ENCODE measurements at regions not wholly inside any gene's neighbourhood (a gene's known extent, or its start where the extent isn't known, plus 50 kb on each side); places are given as distances from the start of the nearest gene placed in this dataset.

- in situ Hi-C loops (cut with HindIII; ENCODE audit: low sequenced_read_pairs), result no loop called here
Observed at GRCh38 chr5:155394727-155395126, 381.2 kb downstream of the KIF4B start.

- in situ Hi-C loops (cut with HindIII; ENCODE audit: low sequenced_read_pairs), result no loop called here
Observed at GRCh38 chr5:155402927-155403640, 389.5 kb downstream of the KIF4B start.

GRCh38 chr5:155406815-155407214 is 393.3 kb downstream of the KIF4B start:
- in situ Hi-C loops (cut with HindIII; ENCODE audit: low sequenced_read_pairs), result no loop called here

GRCh38 chr5:155408465-155408864 is 394.9 kb downstream of the KIF4B start:
- in situ Hi-C loops (cut with HindIII; ENCODE audit: low sequenced_read_pairs), result no loop called here

- in situ Hi-C loops (cut with HindIII; ENCODE audit: low sequenced_read_pairs), result no loop called here
Observed at GRCh38 chr5:155416765-155417164, 403.2 kb downstream of the KIF4B start.

- in situ Hi-C loops (cut with HindIII; ENCODE audit: low sequenced_read_pairs), result no loop called here
Observed at GRCh38 chr5:155418960-155419579, 405.5 kb downstream of the KIF4B start.

GRCh38 chr5:155430192-155430591 is 416.6 kb downstream of the KIF4B start:
- in situ Hi-C loops (cut with HindIII; ENCODE audit: low sequenced_read_pairs), result no loop called here

GRCh38 chr5:155434267-155434666 is 420.7 kb downstream of the KIF4B start:
- in situ Hi-C loops (cut with HindIII; ENCODE audit: low sequenced_read_pairs), result no loop called here

- in situ Hi-C loops (cut with HindIII; ENCODE audit: low sequenced_read_pairs), result no loop called here
Observed at GRCh38 chr5:155434681-155435080, 421.1 kb downstream of the KIF4B start.

GRCh38 chr5:155441849-155442248 is 428.3 kb downstream of the KIF4B start:
- in situ Hi-C loops (cut with HindIII; ENCODE audit: low sequenced_read_pairs), result no loop called here

- in situ Hi-C loops (cut with HindIII; ENCODE audit: low sequenced_read_pairs), result no loop called here
Observed at GRCh38 chr5:155451106-155451505, 437.6 kb downstream of the KIF4B start.

GRCh38 chr5:155455791-155456514 is 442.4 kb downstream of the KIF4B start:
- in situ Hi-C loops (cut with HindIII; ENCODE audit: low sequenced_read_pairs), result no loop called here

GRCh38 chr5:155459889-155460500 is 446.4 kb downstream of the KIF4B start:
- in situ Hi-C loops (cut with HindIII; ENCODE audit: low sequenced_read_pairs), result no loop called here

- in situ Hi-C loops (cut with HindIII; ENCODE audit: low sequenced_read_pairs), result no loop called here
Observed at GRCh38 chr5:155460501-155460931, 447.0 kb downstream of the KIF4B start.

- in situ Hi-C loops (cut with HindIII; ENCODE audit: low sequenced_read_pairs), result no loop called here
Observed at GRCh38 chr5:155461304-155461703, 447.7 kb downstream of the KIF4B start.

GRCh38 chr5:155466851-155467250 is 453.3 kb downstream of the KIF4B start:
- in situ Hi-C loops (cut with HindIII; ENCODE audit: low sequenced_read_pairs), result no loop called here

GRCh38 chr5:155471027-155471426 is 457.5 kb downstream of the KIF4B start:
- in situ Hi-C loops (cut with HindIII; ENCODE audit: low sequenced_read_pairs), result no loop called here

- in situ Hi-C loops (cut with HindIII; ENCODE audit: low sequenced_read_pairs), result no loop called here
Observed at GRCh38 chr5:155472780-155473179, 459.2 kb downstream of the KIF4B start.

- in situ Hi-C loops (cut with HindIII; ENCODE audit: low sequenced_read_pairs), result no loop called here
Observed at GRCh38 chr5:155475318-155475717, 461.8 kb downstream of the KIF4B start.

- in situ Hi-C loops (cut with HindIII; ENCODE audit: low sequenced_read_pairs), result no loop called here
Observed at GRCh38 chr5:155480731-155481131, 467.2 kb downstream of the KIF4B start.

GRCh38 chr5:155481182-155481581 is 467.6 kb downstream of the KIF4B start:
- in situ Hi-C loops (cut with HindIII; ENCODE audit: low sequenced_read_pairs), result no loop called here

All from endothelial cell of hepatic sinusoid (primary cell).